ENCODE measurements at regions not wholly inside any gene's neighbourhood (a gene's known extent, or its start where the extent isn't known, plus 50 kb on each side); places are given as distances from the start of the nearest gene placed in this dataset.

- no peak for TF ChIP-seq CTCF (IDR thresholded peaks at IDR 0.05; ENCODE audit: poor library complexity)
- TF ChIP-seq EZH2 (IDR thresholded peaks at IDR 0.05; ENCODE audit: borderline replicate concordance), result no peak
- no peak for TF ChIP-seq EZH2phosphoT487 (IDR thresholded peaks at IDR 0.05; ENCODE audit: low read depth, severe bottlenecking, unreplicated experiment)
- no peak overlapping the region for H3K4me3 ChIP-seq
- H3K27ac ChIP-seq, result no peak overlapping the region
- H3K9me3 ChIP-seq (ENCODE audit: low read depth), result peaks cover 8% of the 10 kb centered on the region
- no peaks in the 10 kb centered on the region for H3K9me2 ChIP-seq (replicated peaks; ENCODE audit: insufficient read depth)
- no peak overlapping the region for H3K4me2 ChIP-seq
- no peaks in the 10 kb centered on the region for H3K36me3 ChIP-seq (replicated peaks; ENCODE audit: insufficient read depth, low read depth)
- H3K4me1 ChIP-seq (ENCODE audit: insufficient read depth), result no peaks in the 10 kb centered on the region
- H2AFZ ChIP-seq, result no peak overlapping the region
- no peak for DNase-seq (ENCODE audit: low spot score)
- no peaks in the 10 kb centered on the region for H4K20me1 ChIP-seq (ENCODE audit: insufficient read depth, poor library complexity, severe bottlenecking)
- no peaks in the 10 kb centered on the region for H3K79me2 ChIP-seq
- 79% methylated on average over 4 of the region's 4 CpGs for WGBS (ENCODE audit: low lambda C conversion rate, missing lambda C conversion rate)
- H3K27me3 ChIP-seq, result no peaks in the 10 kb centered on the region
Observed at GRCh38 chr11:81072273-81072672, 1631.4 kb upstream of the TENM4 start.

- Histone ChIP-seq H3K9me3 (ENCODE audit: low read depth) (peaks cover 8% of the 10 kb centered on the region), H3K9me2 (replicated peaks; ENCODE audit: insufficient read depth) (no peaks in the 10 kb centered on the region), H3K79me2 (no peaks in the 10 kb centered on the region), H3K36me3 (replicated peaks; ENCODE audit: insufficient read depth, low read depth) (no peaks in the 10 kb centered on the region), H4K20me1 (ENCODE audit: insufficient read depth, poor library complexity, severe bottlenecking) (no peaks in the 10 kb centered on the region), H3K27me3 (no peaks in the 10 kb centered on the region), H3K4me1 (ENCODE audit: insufficient read depth) (no peaks in the 10 kb centered on the region), H3K27ac (no peak overlapping the region), H3K4me3 (no peak overlapping the region), H2AFZ (no peak overlapping the region), H3K4me2 (no peak overlapping the region)
- no peak for DNase-seq (ENCODE audit: low spot score)
- no peak for TF ChIP-seq CTCF (IDR thresholded peaks at IDR 0.05; ENCODE audit: poor library complexity)
- no peak for TF ChIP-seq EZH2phosphoT487 (IDR thresholded peaks at IDR 0.05; ENCODE audit: low read depth, severe bottlenecking, unreplicated experiment)
- TF ChIP-seq EZH2 (IDR thresholded peaks at IDR 0.05; ENCODE audit: borderline replicate concordance), result no peak
- 63% methylated on average over 5 of the region's 5 CpGs for WGBS (ENCODE audit: low lambda C conversion rate, missing lambda C conversion rate)
Observed at GRCh38 chr11:81071606-81072005, 1630.8 kb upstream of the TENM4 start.

- Histone ChIP-seq H3K27ac (no peak overlapping the region), H3K4me3 (no peak overlapping the region), H4K20me1 (ENCODE audit: insufficient read depth, poor library complexity, severe bottlenecking) (no peaks in the 10 kb centered on the region), H3K4me1 (ENCODE audit: insufficient read depth) (no peaks in the 10 kb centered on the region), H3K4me2 (no peak overlapping the region), H3K36me3 (replicated peaks; ENCODE audit: insufficient read depth, low read depth) (no peaks in the 10 kb centered on the region), H3K9me3 (ENCODE audit: low read depth) (peaks cover 8% of the 10 kb centered on the region), H3K9me2 (replicated peaks; ENCODE audit: insufficient read depth) (no peaks in the 10 kb centered on the region), H3K79me2 (no peaks in the 10 kb centered on the region), H3K27me3 (no peaks in the 10 kb centered on the region), H2AFZ (no peak overlapping the region)
- DNase-seq (ENCODE audit: low spot score), result no peak
- no peak for TF ChIP-seq CTCF (IDR thresholded peaks at IDR 0.05; ENCODE audit: poor library complexity)
- no peak for TF ChIP-seq EZH2phosphoT487 (IDR thresholded peaks at IDR 0.05; ENCODE audit: low read depth, severe bottlenecking, unreplicated experiment)
- TF ChIP-seq EZH2 (IDR thresholded peaks at IDR 0.05; ENCODE audit: borderline replicate concordance), result no peak
- 58% methylated on average over 4 of the region's 4 CpGs for WGBS (ENCODE audit: low lambda C conversion rate, missing lambda C conversion rate)
Observed at GRCh38 chr11:81070948-81071347, 1630.1 kb upstream of the TENM4 start.

- H2AFZ ChIP-seq, result no peak overlapping the region
- no peaks in the 10 kb centered on the region for H3K79me2 ChIP-seq
Observed at GRCh38 chr11:81059356-81059755, 1618.5 kb upstream of the TENM4 start.

More at GRCh38 chr11:81059356-81059755, 1618.5 kb upstream of the TENM4 start:
- no peaks in the 10 kb centered on the region for H3K9me2 ChIP-seq (replicated peaks; ENCODE audit: insufficient read depth)
- no peak for TF ChIP-seq EZH2phosphoT487 (IDR thresholded peaks at IDR 0.05; ENCODE audit: low read depth, severe bottlenecking, unreplicated experiment)
- no peak for TF ChIP-seq EZH2 (IDR thresholded peaks at IDR 0.05; ENCODE audit: borderline replicate concordance)
- no peak for TF ChIP-seq CTCF (IDR thresholded peaks at IDR 0.05; ENCODE audit: poor library complexity)
- no peak overlapping the region for H3K4me2 ChIP-seq
- no peaks in the 10 kb centered on the region for H3K36me3 ChIP-seq (replicated peaks; ENCODE audit: insufficient read depth, low read depth)
- 24% methylated on average over 1 of the region's 1 CpG for WGBS (ENCODE audit: low lambda C conversion rate, missing lambda C conversion rate)
- H3K9me3 ChIP-seq (ENCODE audit: low read depth), result no peaks in the 10 kb centered on the region
- DNase-seq (ENCODE audit: low spot score), result no peak
- H3K27me3 ChIP-seq, result no peaks in the 10 kb centered on the region
- no peak overlapping the region for H3K27ac ChIP-seq
- no peaks in the 10 kb centered on the region for H4K20me1 ChIP-seq (ENCODE audit: insufficient read depth, poor library complexity, severe bottlenecking)
- no peaks in the 10 kb centered on the region for H3K4me1 ChIP-seq (ENCODE audit: insufficient read depth)
- no peak overlapping the region for H3K4me3 ChIP-seq
